ENCODE measurements at regions not wholly inside any gene's neighbourhood (a gene's known extent, or its start where the extent isn't known, plus 50 kb on each side); places are given as distances from the start of the nearest gene placed in this dataset.

DNA sequence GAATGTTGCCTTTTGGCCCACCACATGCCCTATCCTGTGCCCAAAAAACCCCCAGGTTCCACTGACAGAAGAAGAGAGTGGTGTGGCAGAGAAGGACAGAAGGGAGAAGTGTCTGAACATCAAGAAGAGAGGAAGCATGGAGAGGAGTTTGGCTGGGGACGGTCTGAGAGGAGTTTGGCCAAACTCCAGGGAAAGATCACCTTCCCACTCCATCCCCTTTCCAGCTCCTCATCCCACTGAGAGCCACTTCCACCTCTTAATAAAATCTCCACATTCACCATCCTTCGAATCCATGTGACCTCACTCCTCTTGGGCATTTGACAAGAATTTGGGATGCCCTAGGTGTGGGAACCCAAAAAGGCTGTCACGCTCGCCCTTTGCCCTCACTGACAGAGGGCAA is 311.6 kb upstream of the GRM7 start:
- Mint-ChIP-seq H3K9me3 (peaks cover 27% of the 10 kb centered on the region), H3K36me3 (ENCODE audit: low read depth) (peaks cover 3% of the 10 kb centered on the region), H3K27ac (no peak overlapping the region), H3K27me3 (ENCODE audit: low read depth) (no peaks in the 10 kb centered on the region), H3K4me3 (no peak overlapping the region), H3K4me1 (no peaks in the 10 kb centered on the region)
- TF ChIP-seq, protein P1, sequence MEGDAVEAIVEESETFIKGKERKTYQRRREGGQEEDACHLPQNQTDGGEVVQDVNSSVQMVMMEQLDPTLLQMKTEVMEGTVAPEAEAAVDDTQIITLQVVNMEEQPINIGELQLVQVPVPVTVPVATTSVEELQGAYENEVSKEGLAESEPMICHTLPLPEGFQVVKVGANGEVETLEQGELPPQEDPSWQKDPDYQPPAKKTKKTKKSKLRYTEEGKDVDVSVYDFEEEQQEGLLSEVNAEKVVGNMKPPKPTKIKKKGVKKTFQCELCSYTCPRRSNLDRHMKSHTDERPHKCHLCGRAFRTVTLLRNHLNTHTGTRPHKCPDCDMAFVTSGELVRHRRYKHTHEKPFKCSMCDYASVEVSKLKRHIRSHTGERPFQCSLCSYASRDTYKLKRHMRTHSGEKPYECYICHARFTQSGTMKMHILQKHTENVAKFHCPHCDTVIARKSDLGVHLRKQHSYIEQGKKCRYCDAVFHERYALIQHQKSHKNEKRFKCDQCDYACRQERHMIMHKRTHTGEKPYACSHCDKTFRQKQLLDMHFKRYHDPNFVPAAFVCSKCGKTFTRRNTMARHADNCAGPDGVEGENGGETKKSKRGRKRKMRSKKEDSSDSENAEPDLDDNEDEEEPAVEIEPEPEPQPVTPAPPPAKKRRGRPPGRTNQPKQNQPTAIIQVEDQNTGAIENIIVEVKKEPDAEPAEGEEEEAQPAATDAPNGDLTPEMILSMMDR (IDR thresholded peaks at IDR 0.05; ENCODE audit: unreplicated experiment in 3 of 3) = no peak

DNA sequence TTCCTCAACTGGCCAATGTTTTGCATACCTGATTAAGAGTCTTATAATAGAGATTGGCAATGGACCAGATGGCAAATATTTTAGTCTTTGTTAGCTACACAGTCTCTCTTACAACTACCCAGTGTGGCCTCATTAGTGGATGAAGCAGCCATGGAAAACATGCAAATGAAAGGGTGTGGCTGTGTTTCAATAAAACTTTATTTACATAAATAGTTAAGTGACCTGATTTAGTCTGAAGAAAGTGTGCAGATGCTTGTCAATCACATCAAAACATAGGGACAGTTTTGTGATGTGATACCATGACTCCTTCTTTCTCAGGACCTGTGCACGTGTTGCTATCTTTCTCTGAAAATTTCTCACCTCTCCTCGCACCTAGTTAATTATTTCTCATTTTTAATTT is 309.8 kb upstream of the GRM7 start:
- peaks cover 21% of the 10 kb centered on the region for H3K9me3 Mint-ChIP-seq
- H3K4me1 Mint-ChIP-seq = no peaks in the 10 kb centered on the region
- no peaks in the 10 kb centered on the region for H3K27me3 Mint-ChIP-seq (ENCODE audit: low read depth)
- TF ChIP-seq, protein P1 (IDR thresholded peaks at IDR 0.05; ENCODE audit: unreplicated experiment in 3 of 3) = no peak
- H3K36me3 Mint-ChIP-seq (ENCODE audit: low read depth) = peaks cover 3% of the 10 kb centered on the region
- H3K4me3 Mint-ChIP-seq = no peak overlapping the region
- H3K27ac Mint-ChIP-seq = no peak overlapping the region

DNA sequence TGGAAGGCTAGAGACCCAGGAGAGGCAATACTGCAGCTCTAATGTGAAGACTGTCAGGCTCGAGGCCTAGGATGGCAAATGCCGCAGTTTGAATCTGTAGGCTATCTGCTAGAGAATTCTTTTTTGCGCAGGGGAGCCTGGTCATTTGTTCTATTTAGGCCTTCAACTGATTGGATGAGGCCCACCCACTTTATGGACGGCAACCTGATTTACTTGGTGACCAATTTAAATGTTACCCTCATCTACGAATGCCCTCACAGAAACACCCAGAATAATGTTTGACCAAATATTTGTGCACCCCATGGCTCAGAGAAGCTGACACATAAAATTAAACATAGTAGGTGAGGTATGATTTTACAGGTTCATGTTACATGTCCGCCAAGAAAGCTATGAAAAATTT is 300.7 kb upstream of the GRM7 start:
- H3K4me1 Mint-ChIP-seq = no peaks in the 10 kb centered on the region
- no peak overlapping the region for H3K27ac Mint-ChIP-seq
- TF ChIP-seq, protein P1 (IDR thresholded peaks at IDR 0.05; ENCODE audit: unreplicated experiment in 3 of 3) = no peak
- no peaks in the 10 kb centered on the region for H3K9me3 Mint-ChIP-seq
- no peaks in the 10 kb centered on the region for H3K36me3 Mint-ChIP-seq (ENCODE audit: low read depth)
- no peaks in the 10 kb centered on the region for H3K27me3 Mint-ChIP-seq (ENCODE audit: low read depth)
- H3K4me3 Mint-ChIP-seq = no peak overlapping the region

DNA sequence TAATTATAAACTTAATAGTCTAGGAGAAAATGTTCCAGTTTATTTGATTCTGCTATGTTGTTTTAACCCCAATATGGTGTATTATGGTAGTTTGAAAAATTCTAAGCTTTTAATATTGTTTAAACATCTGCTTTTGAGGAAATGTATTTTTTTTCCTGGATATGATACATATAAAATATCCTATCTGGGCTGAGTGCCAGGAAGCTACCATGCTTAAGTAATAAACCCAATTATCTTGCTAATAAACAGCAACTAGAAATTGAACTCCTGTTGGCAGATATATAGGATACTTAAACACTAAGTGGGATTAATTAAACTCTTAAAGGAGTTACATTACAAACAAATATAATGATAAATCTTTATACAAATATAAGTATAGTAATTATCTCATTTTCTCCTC is 293.7 kb upstream of the GRM7 start:
- no peak overlapping the region for H3K27ac Mint-ChIP-seq
- no peaks in the 10 kb centered on the region for H3K27me3 Mint-ChIP-seq (ENCODE audit: low read depth)
- no peaks in the 10 kb centered on the region for H3K9me3 Mint-ChIP-seq
- H3K36me3 Mint-ChIP-seq (ENCODE audit: low read depth) = no peaks in the 10 kb centered on the region
- H3K4me3 Mint-ChIP-seq = no peak overlapping the region
- TF ChIP-seq, protein P1 (IDR thresholded peaks at IDR 0.05; ENCODE audit: unreplicated experiment in 3 of 3) = no peak
- no peaks in the 10 kb centered on the region for H3K4me1 Mint-ChIP-seq

DNA sequence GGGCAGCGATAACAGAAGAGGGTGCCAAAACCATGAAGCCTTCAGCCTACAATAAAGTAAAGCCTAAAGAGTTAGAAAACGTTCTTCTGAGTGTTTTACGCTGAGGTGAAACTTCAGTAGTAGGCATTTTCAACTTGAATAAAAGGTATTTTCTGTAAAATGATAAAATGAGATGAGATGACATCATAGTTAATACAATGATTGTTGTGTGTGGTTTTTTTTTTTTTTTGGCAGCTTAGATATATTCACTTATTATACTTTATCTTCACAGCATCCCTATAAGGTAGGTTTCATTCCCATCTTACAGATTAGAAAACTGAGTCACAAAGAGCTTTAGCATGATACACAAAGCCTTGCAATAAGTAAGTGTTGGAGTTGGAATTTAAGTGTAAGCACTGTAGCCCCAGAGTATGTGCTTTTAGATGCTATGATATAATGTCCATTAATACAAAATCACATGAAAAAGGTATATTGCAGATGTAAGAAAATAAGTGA is 291.9 kb upstream of the GRM7 start:
- H3K36me3 Mint-ChIP-seq (ENCODE audit: low read depth) = no peaks in the 10 kb centered on the region
- no peak overlapping the region for H3K4me3 Mint-ChIP-seq
- TF ChIP-seq, protein P1 (IDR thresholded peaks at IDR 0.05; ENCODE audit: unreplicated experiment in 3 of 3) = no peak
- H3K27ac Mint-ChIP-seq = no peak overlapping the region
- H3K27me3 Mint-ChIP-seq (ENCODE audit: low read depth) = no peaks in the 10 kb centered on the region
- H3K9me3 Mint-ChIP-seq = no peaks in the 10 kb centered on the region
- no peaks in the 10 kb centered on the region for H3K4me1 Mint-ChIP-seq

DNA sequence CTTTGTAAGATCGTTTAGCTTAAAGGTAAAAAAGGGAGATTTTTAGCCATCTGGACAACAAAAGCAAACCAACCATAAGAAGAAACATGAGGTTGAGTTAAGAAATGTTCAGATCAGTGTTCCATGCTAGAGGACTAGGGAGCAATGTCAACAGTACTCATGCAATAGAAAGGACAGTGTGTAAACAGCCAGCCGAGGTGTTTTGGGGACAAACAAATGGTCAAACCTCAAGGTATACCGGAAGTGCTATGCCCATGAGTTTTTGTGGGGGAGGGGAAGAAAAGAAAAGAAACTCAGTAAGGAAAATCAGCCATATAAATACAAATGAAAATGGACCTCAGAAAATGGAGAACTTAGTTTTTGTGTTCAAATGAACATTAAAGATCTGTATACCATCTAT is 289.5 kb upstream of the GRM7 start:
- H3K4me1 Mint-ChIP-seq = no peaks in the 10 kb centered on the region
- no peaks in the 10 kb centered on the region for H3K36me3 Mint-ChIP-seq (ENCODE audit: low read depth)
- TF ChIP-seq, protein P1 (IDR thresholded peaks at IDR 0.05; ENCODE audit: unreplicated experiment in 3 of 3) = no peak
- no peak overlapping the region for H3K27ac Mint-ChIP-seq
- H3K9me3 Mint-ChIP-seq = peaks cover 2% of the 10 kb centered on the region
- no peaks in the 10 kb centered on the region for H3K27me3 Mint-ChIP-seq (ENCODE audit: low read depth)
- no peak overlapping the region for H3K4me3 Mint-ChIP-seq
